Glutamatergic neuron (in vitro differentiated cells): ENCODE measurements at regions not wholly inside any gene's neighbourhood (a gene's known extent, or its start where the extent isn't known, plus 50 kb on each side); places are given as distances from the start of the nearest gene placed in this dataset.
"Not testable (repeated sequence)": the region's sequence is repeated elsewhere in the genome, so short reads cannot be mapped to it uniquely, and the experiment has no call there.

Experiments
- DNase-seq: peaks from one replicate; pipeline ENCODE4 v3.0.0; 2022
- H3K27ac Mint-ChIP-seq: one replicate; pipeline ENCODE4 v1.8.0; 2020; ENCODE audit warnings: mild to moderate bottlenecking, mixed read lengths, inconsistent platforms; ENCODE audit not compliant: unreplicated experiment
- H3K27me3 Mint-ChIP-seq: one replicate; pipeline ENCODE4 v1.8.0; 2020; ENCODE audit warnings: mild to moderate bottlenecking, moderate library complexity, mixed read lengths, inconsistent platforms; ENCODE audit not compliant: unreplicated experiment
- H3K36me3 Mint-ChIP-seq: one replicate; pipeline ENCODE4 v1.8.0; 2020; ENCODE audit warnings: mild to moderate bottlenecking, mixed read lengths, inconsistent platforms; ENCODE audit not compliant: unreplicated experiment
- H3K4me1 Mint-ChIP-seq: one replicate; pipeline ENCODE4 v1.8.0; 2020; ENCODE audit warnings: mild to moderate bottlenecking, low read depth, mixed read lengths, inconsistent platforms; ENCODE audit not compliant: unreplicated experiment
- H3K4me3 Mint-ChIP-seq: one replicate; pipeline ENCODE4 v1.8.0; 2020; ENCODE audit warnings: mild to moderate bottlenecking, mixed read lengths, inconsistent platforms; ENCODE audit not compliant: unreplicated experiment
- H3K9me3 Mint-ChIP-seq: one replicate; pipeline ENCODE4 v1.8.0; 2020; ENCODE audit warnings: mild to moderate bottlenecking, moderate library complexity, mixed read lengths, inconsistent platforms; ENCODE audit not compliant: unreplicated experiment
- TF ChIP-seq, protein P1 (sequence below): fragments of 200-600 bp; sonication (generic); IDR thresholded peaks from one replicate; pipeline ENCODE4 v1.5.0; 2021; ENCODE audit not compliant: partially characterized antibody, unreplicated experiment

DNA sequence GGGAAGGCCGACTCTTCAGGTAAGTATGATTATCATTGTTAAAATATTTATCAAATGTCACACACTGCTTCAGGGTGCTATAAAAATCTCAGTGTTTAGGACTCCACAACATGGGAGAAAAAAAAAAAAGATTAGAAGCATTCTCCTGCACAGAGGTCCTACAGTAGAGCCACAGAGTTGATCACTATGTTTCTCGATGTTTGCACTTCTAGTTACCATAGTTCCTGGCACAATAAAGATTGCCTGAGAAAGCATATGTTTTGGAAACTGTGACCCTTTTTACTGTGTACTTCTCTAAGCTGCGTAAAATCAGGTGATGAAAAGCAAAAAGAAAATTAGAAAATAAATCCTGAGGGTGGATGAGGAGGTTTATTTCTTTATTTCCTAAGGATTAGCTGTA lies 269.9 kb upstream of the SYNCRIP start:
- no peak overlapping the region for H3K27ac Mint-ChIP-seq
- H3K4me1 Mint-ChIP-seq: no peaks in the 10 kb centered on the region
- TF ChIP-seq, protein P1, sequence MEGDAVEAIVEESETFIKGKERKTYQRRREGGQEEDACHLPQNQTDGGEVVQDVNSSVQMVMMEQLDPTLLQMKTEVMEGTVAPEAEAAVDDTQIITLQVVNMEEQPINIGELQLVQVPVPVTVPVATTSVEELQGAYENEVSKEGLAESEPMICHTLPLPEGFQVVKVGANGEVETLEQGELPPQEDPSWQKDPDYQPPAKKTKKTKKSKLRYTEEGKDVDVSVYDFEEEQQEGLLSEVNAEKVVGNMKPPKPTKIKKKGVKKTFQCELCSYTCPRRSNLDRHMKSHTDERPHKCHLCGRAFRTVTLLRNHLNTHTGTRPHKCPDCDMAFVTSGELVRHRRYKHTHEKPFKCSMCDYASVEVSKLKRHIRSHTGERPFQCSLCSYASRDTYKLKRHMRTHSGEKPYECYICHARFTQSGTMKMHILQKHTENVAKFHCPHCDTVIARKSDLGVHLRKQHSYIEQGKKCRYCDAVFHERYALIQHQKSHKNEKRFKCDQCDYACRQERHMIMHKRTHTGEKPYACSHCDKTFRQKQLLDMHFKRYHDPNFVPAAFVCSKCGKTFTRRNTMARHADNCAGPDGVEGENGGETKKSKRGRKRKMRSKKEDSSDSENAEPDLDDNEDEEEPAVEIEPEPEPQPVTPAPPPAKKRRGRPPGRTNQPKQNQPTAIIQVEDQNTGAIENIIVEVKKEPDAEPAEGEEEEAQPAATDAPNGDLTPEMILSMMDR: no peak
- no peak for DNase-seq
- H3K4me3 Mint-ChIP-seq: no peak overlapping the region
- peaks cover 2% of the 10 kb centered on the region for H3K27me3 Mint-ChIP-seq
- H3K9me3 Mint-ChIP-seq: peaks cover 5% of the 10 kb centered on the region
- no peaks in the 10 kb centered on the region for H3K36me3 Mint-ChIP-seq

DNA sequence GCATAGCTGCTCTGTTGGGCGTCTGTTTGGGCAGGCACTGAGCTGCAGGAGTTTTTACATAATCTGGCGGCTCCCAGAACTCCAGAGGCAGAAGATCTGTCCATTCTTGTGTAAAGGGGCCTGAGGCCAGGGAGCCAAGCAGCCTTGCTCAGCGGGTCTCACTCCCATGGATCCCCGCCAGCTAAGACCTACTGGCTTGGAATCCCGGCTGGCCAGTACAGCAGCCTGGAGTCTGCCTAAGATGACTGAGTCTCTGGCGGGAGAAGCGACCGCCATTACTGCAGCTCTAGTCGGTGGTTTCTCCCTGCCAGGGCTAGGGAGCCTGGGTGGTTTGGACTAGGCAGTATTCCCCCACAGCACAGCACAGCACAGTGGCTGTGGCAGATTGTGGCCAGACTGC lies 268.4 kb upstream of the SYNCRIP start:
- no peak overlapping the region for H3K27ac Mint-ChIP-seq
- no peak overlapping the region for H3K4me3 Mint-ChIP-seq
- TF ChIP-seq, protein P1: no peak
- no peaks in the 10 kb centered on the region for H3K36me3 Mint-ChIP-seq
- H3K27me3 Mint-ChIP-seq: peaks cover 3% of the 10 kb centered on the region
- peaks cover 5% of the 10 kb centered on the region for H3K9me3 Mint-ChIP-seq
- H3K4me1 Mint-ChIP-seq: no peaks in the 10 kb centered on the region
- DNase-seq: no peak

DNA sequence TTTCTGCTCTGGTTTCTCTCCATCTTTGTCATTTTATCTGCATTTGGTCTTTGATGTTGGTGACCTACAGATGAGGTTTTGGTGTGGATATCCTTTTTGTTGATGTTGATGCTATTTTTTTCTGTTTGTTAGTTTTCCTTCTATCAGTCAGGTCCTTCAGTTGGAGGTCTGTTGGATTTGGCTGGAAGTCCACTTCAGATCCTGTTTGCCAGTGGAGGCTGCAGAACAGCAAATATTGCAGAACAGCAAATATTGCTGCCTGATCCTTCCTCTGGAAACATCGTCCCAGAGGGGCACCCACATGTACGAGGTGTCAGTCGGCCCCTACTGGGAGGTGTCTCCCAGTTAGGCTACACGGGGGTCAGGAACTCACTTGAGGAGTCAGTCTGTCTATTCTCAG lies 265.4 kb upstream of the SYNCRIP start:
- H3K27me3 Mint-ChIP-seq, H3K36me3 Mint-ChIP-seq, H3K4me3 Mint-ChIP-seq, H3K27ac Mint-ChIP-seq, H3K9me3 Mint-ChIP-seq, H3K4me1 Mint-ChIP-seq, DNase-seq: not testable (repeated sequence)

DNA sequence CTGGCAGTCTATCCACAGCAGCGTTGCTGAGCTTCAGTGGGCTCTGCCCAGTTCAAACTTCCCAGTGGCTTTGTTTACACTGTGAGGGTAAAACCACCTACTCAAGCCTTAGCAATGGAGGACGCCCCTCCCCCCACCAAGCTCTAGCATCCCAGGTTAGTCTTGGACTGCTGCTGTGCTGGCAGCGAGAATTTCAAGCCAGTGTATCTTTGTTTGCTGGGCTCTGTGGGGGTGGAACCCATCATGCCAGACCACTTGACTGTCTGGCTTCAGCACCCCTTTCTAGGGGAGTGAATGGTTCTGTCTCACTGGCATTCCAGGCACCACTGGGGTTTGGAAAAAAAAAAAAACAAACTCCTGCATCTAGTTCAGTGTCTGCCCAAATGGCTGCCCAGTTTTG lies 249.7 kb upstream of the SYNCRIP start:
- TF ChIP-seq, protein P1: no peak
- Mint-ChIP-seq H3K4me3 (no peak overlapping the region), H3K27me3 (no peaks in the 10 kb centered on the region), H3K27ac (no peak overlapping the region), H3K36me3 (peaks cover 9% of the 10 kb centered on the region), H3K9me3 (peaks cover 3% of the 10 kb centered on the region), H3K4me1 (no peaks in the 10 kb centered on the region)
- no peak for DNase-seq

DNA sequence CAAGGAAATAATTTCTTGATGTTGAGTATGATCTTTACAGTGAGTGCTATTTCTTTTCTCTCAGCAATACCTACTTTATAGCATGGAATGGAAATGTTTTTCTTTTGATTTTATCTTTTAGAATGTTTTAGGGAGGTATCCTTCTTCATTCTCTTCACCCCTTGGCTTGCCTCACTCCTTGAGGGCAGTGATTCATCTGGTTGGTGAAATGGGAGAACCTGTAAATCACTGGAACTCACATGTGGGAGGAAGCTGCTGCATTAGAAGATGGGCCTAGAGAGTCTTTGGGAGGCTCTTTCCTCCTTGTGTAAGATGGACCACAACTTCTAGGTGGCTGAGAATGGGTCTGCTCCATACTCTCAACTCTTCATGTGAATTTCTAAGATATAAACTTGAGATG lies 244.8 kb upstream of the SYNCRIP start:
- peaks cover 9% of the 10 kb centered on the region for H3K36me3 Mint-ChIP-seq
- H3K27me3 Mint-ChIP-seq: no peaks in the 10 kb centered on the region
- H3K4me3 Mint-ChIP-seq: no peak overlapping the region
- no peak for DNase-seq
- H3K27ac Mint-ChIP-seq: no peak overlapping the region
- H3K4me1 Mint-ChIP-seq: no peaks in the 10 kb centered on the region
- H3K9me3 Mint-ChIP-seq: peaks cover 3% of the 10 kb centered on the region
- TF ChIP-seq, protein P1: no peak

DNA sequence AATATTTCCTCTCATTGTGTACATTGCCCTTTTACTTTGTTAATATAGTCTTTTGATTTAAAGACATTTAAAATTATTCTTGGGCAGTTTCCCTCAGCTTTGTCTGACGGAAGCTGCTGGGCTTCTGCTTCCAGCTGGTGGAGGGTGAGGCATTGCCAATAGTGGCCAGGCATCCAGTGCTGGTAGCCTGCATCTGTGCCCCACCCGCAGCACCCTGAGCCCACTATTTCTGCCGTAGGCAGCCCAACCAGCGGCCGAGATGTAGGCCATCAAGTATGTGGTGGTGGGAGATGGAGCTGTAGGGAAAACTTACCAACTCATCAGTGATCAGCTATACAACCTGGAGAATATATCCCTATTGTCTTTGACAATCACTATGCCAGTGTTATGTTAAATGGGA lies 226.0 kb upstream of the SYNCRIP start:
- H3K4me3 Mint-ChIP-seq: no peak overlapping the region
- no peak overlapping the region for H3K27ac Mint-ChIP-seq
- no peaks in the 10 kb centered on the region for H3K4me1 Mint-ChIP-seq
- no peaks in the 10 kb centered on the region for H3K36me3 Mint-ChIP-seq
- DNase-seq: no peak
- TF ChIP-seq, protein P1: no peak
- H3K27me3 Mint-ChIP-seq: no peaks in the 10 kb centered on the region
- no peaks in the 10 kb centered on the region for H3K9me3 Mint-ChIP-seq
